Non-pigmented ciliary epithelial cell (primary cell): ENCODE measurements at regions not wholly inside any gene's neighbourhood (a gene's known extent, or its start where the extent isn't known, plus 50 kb on each side); places are given as distances from the start of the nearest gene placed in this dataset.
A peak's percentile ranks its signal among the peaks of the same experiment; 100 is the strongest.

Experiments
- DNase-seq: peaks from one replicate; pipeline ENCODE4 v3.0.0-alpha.2; 2010; ENCODE audit warnings: low read depth

GRCh38 chr11:79564288-79564925 lies 123.6 kb upstream of the TENM4 start:
- DNase-seq, result no peak

GRCh38 chr11:79561496-79561895 lies 120.7 kb upstream of the TENM4 start:
- DNase-seq, result no peak

GRCh38 chr11:79550809-79551208 lies 110.0 kb upstream of the TENM4 start:
- DNase-seq, result no peak

GRCh38 chr11:79547256-79547655 lies 106.4 kb upstream of the TENM4 start:
- peak; percentile 19 for DNase-seq

GRCh38 chr11:79546351-79546750 lies 105.5 kb upstream of the TENM4 start:
- no peak for DNase-seq

GRCh38 chr11:79544361-79544760 lies 103.5 kb upstream of the TENM4 start:
- DNase-seq, result no peak

GRCh38 chr11:79543101-79543500 lies 102.3 kb upstream of the TENM4 start:
- no peak for DNase-seq

- DNase-seq, result no peak
Measured at GRCh38 chr11:79541466-79541865, 100.6 kb upstream of the TENM4 start.

- no peak for DNase-seq
Measured at GRCh38 chr11:79538775-79539174, 97.9 kb upstream of the TENM4 start.

- DNase-seq, result no peak
Measured at GRCh38 chr11:79536155-79536917, 95.5 kb upstream of the TENM4 start.

- DNase-seq, result no peak
Measured at GRCh38 chr11:79535606-79536005, 94.8 kb upstream of the TENM4 start.

GRCh38 chr11:79525257-79525656 lies 84.4 kb upstream of the TENM4 start:
- no peak for DNase-seq

GRCh38 chr11:79522626-79523025 lies 81.8 kb upstream of the TENM4 start:
- DNase-seq, result no peak

GRCh38 chr11:79520086-79520485 lies 79.3 kb upstream of the TENM4 start:
- DNase-seq, result no peak

GRCh38 chr11:79515781-79516180 lies 75.0 kb upstream of the TENM4 start:
- DNase-seq, result no peak

GRCh38 chr11:79514695-79515094 lies 73.9 kb upstream of the TENM4 start:
- no peak for DNase-seq

GRCh38 chr11:79514290-79514689 lies 73.5 kb upstream of the TENM4 start:
- no peak for DNase-seq

- no peak for DNase-seq
Measured at GRCh38 chr11:79512706-79513469, 72.1 kb upstream of the TENM4 start.

- no peak for DNase-seq
Measured at GRCh38 chr11:79510960-79511359, 70.1 kb upstream of the TENM4 start.

GRCh38 chr11:79508461-79508860 lies 67.6 kb upstream of the TENM4 start:
- no peak for DNase-seq

GRCh38 chr11:79507706-79508105 lies 66.9 kb upstream of the TENM4 start:
- no peak for DNase-seq

GRCh38 chr11:79506734-79507344 lies 66.0 kb upstream of the TENM4 start:
- DNase-seq, result no peak

GRCh38 chr11:79506124-79506523 lies 65.3 kb upstream of the TENM4 start:
- DNase-seq, result no peak
